Mesothelial cell of epicardium (in vitro differentiated cells): ENCODE measurements at regions not wholly inside any gene's neighbourhood (a gene's known extent, or its start where the extent isn't known, plus 50 kb on each side); places are given as distances from the start of the nearest gene placed in this dataset.

Source experiments
- DNase-seq, 2 experiments: peaks; one replicate each; pipeline ENCODE4 v3.0.0; 2021; ENCODE audit warnings: low spot score in 2 of 2; ENCODE audit not compliant: unreplicated experiment in 2 of 2
- H3K27ac Mint-ChIP-seq: 2 replicates; pipeline ENCODE4 v1.8.0; 2021; ENCODE audit warnings: mixed read lengths
- H3K27me3 Mint-ChIP-seq: 2 replicates; pipeline ENCODE4 v1.8.0; 2021; ENCODE audit warnings: low read depth, mixed read lengths
- H3K36me3 Mint-ChIP-seq: 2 replicates; pipeline ENCODE4 v1.8.0; 2021; ENCODE audit warnings: mixed read lengths
- H3K4me1 Mint-ChIP-seq: 2 replicates; pipeline ENCODE4 v1.8.0; 2021; ENCODE audit warnings: mixed read lengths
- H3K4me3 Mint-ChIP-seq: 2 replicates; pipeline ENCODE4 v1.8.0; 2021; ENCODE audit warnings: mild to moderate bottlenecking, moderate library complexity, mixed read lengths
- H3K9me3 Mint-ChIP-seq: 2 replicates; pipeline ENCODE4 v1.8.0; 2021; ENCODE audit warnings: mixed read lengths
- CTCF ChIP-seq: fragments of 200-600 bp; sonication (generic); IDR thresholded peaks from one replicate; pipeline ENCODE4 v1.5.0; 2021; ENCODE audit warnings: antibody characterized with exemption; ENCODE audit not compliant: unreplicated experiment

GRCh38 chr5:33046091-33046490 is 335.0 kb downstream of the NPR3 start:
- Mint-ChIP-seq H3K27me3 (no peaks in the 10 kb centered on the region), H3K36me3 (no peaks in the 10 kb centered on the region), H3K27ac (no peak overlapping the region), H3K9me3 (peaks cover 16% of the 10 kb centered on the region), H3K4me3 (no peak overlapping the region), H3K4me1 (no peaks in the 10 kb centered on the region)
- DNase-seq: no peak
- no peak for TF ChIP-seq CTCF

GRCh38 chr5:33048315-33048714 is 337.2 kb downstream of the NPR3 start:
- TF ChIP-seq CTCF: no peak
- H3K36me3 Mint-ChIP-seq: no peaks in the 10 kb centered on the region
- no peak overlapping the region for H3K27ac Mint-ChIP-seq
- no peak overlapping the region for H3K4me3 Mint-ChIP-seq
- no peak for DNase-seq
- H3K9me3 Mint-ChIP-seq: peaks cover 13% of the 10 kb centered on the region
- H3K4me1 Mint-ChIP-seq: no peaks in the 10 kb centered on the region
- no peaks in the 10 kb centered on the region for H3K27me3 Mint-ChIP-seq

GRCh38 chr5:33049298-33049697 is 338.2 kb downstream of the NPR3 start:
- no peak for DNase-seq
- H3K4me3 Mint-ChIP-seq: no peak overlapping the region

GRCh38 chr5:33049842-33050241 is 338.7 kb downstream of the NPR3 start:
- TF ChIP-seq CTCF: no peak
- Mint-ChIP-seq H3K36me3 (no peaks in the 10 kb centered on the region), H3K4me1 (no peaks in the 10 kb centered on the region), H3K27ac (no peak overlapping the region), H3K27me3 (no peaks in the 10 kb centered on the region), H3K4me3 (no peak overlapping the region), H3K9me3 (peaks cover 22% of the 10 kb centered on the region)
- no peak for DNase-seq

More at GRCh38 chr5:33049298-33049697, 338.2 kb downstream of the NPR3 start:
- Mint-ChIP-seq H3K27ac (no peak overlapping the region), H3K36me3 (no peaks in the 10 kb centered on the region), H3K4me1 (no peaks in the 10 kb centered on the region), H3K27me3 (no peaks in the 10 kb centered on the region), H3K9me3 (peaks cover 22% of the 10 kb centered on the region)
- TF ChIP-seq CTCF: no peak

GRCh38 chr5:33059081-33059480 is 348.0 kb downstream of the NPR3 start:
- no peak for DNase-seq

More at GRCh38 chr5:33059081-33059480, 348.0 kb downstream of the NPR3 start:
- H3K4me3 Mint-ChIP-seq: no peak overlapping the region
- no peaks in the 10 kb centered on the region for H3K36me3 Mint-ChIP-seq
- H3K27me3 Mint-ChIP-seq: peaks cover 20% of the 10 kb centered on the region
- H3K4me1 Mint-ChIP-seq: no peaks in the 10 kb centered on the region
- TF ChIP-seq CTCF: no peak
- H3K9me3 Mint-ChIP-seq: peaks cover 25% of the 10 kb centered on the region
- no peak overlapping the region for H3K27ac Mint-ChIP-seq
